ENCODE measurements at regions not wholly inside any gene's neighbourhood (a gene's known extent, or its start where the extent isn't known, plus 50 kb on each side); places are given as distances from the start of the nearest gene placed in this dataset.
"Not testable (repeated sequence)": the region's sequence is repeated elsewhere in the genome, so short reads cannot be mapped to it uniquely, and the experiment has no call there.

- H2AFZ ChIP-seq (ENCODE audit: low read depth, low read length) = no peak overlapping the region
- no peak overlapping the region for H3K4me3 ChIP-seq (ENCODE audit: low read length)
- H3K27me3 ChIP-seq (ENCODE audit: low read depth, low read length) = no peaks in the 10 kb centered on the region
- H3K79me2 ChIP-seq (ENCODE audit: low read length) = no peaks in the 10 kb centered on the region
- TF ChIP-seq EZH2phosphoT487 (IDR thresholded peaks at IDR 0.05; ENCODE audit: low read depth) (no peak), CTCF (IDR thresholded peaks at IDR 0.05; ENCODE audit: low read depth, low read length) (no peak)
- no peaks in the 10 kb centered on the region for H3K36me3 ChIP-seq (replicated peaks; ENCODE audit: low read depth, low read length)
- H3K9ac ChIP-seq (ENCODE audit: low read length) = no peak overlapping the region
- no peak overlapping the region for H3K4me2 ChIP-seq (ENCODE audit: low read length)
- no peaks in the 10 kb centered on the region for H4K20me1 ChIP-seq (ENCODE audit: insufficient read depth, low read length)
- H3K9me3 ChIP-seq (ENCODE audit: insufficient read depth, low read length) = no peaks in the 10 kb centered on the region
- H3K4me1 ChIP-seq (ENCODE audit: low read length) = no peaks in the 10 kb centered on the region
- H3K27ac ChIP-seq (ENCODE audit: low read length) = no peak overlapping the region
Measured at GRCh38 chr1:164155347-164155746, 403.6 kb upstream of the PBX1 start.

- Histone ChIP-seq H4K20me1 (ENCODE audit: insufficient read depth, low read length) (no peaks in the 10 kb centered on the region), H2AFZ (ENCODE audit: low read depth, low read length) (no peak overlapping the region), H3K4me1 (ENCODE audit: low read length) (no peaks in the 10 kb centered on the region), H3K4me3 (ENCODE audit: low read length) (no peak overlapping the region), H3K9me3 (ENCODE audit: insufficient read depth, low read length) (no peaks in the 10 kb centered on the region), H3K27ac (ENCODE audit: low read length) (no peak overlapping the region), H3K9ac (ENCODE audit: low read length) (no peak overlapping the region), H3K36me3 (replicated peaks; ENCODE audit: low read depth, low read length) (no peaks in the 10 kb centered on the region), H3K27me3 (ENCODE audit: low read depth, low read length) (no peaks in the 10 kb centered on the region), H3K4me2 (ENCODE audit: low read length) (no peak overlapping the region), H3K79me2 (ENCODE audit: low read length) (no peaks in the 10 kb centered on the region)
- TF ChIP-seq EZH2phosphoT487 (IDR thresholded peaks at IDR 0.05; ENCODE audit: low read depth) (no peak), CTCF (IDR thresholded peaks at IDR 0.05; ENCODE audit: low read depth, low read length) (no peak)
Measured at GRCh38 chr1:164163289-164163849, 395.6 kb upstream of the PBX1 start.

GRCh38 chr1:164165466-164165865, 393.5 kb upstream of the PBX1 start:
- H4K20me1 ChIP-seq (ENCODE audit: insufficient read depth, low read length) = no peaks in the 10 kb centered on the region
- no peak for TF ChIP-seq CTCF (IDR thresholded peaks at IDR 0.05; ENCODE audit: low read depth, low read length)
- TF ChIP-seq EZH2phosphoT487 (IDR thresholded peaks at IDR 0.05; ENCODE audit: low read depth) = no peak

GRCh38 chr1:164166454-164166853, 392.5 kb upstream of the PBX1 start:
- H4K20me1 ChIP-seq (ENCODE audit: insufficient read depth, low read length); H3K27ac ChIP-seq (ENCODE audit: low read length); H3K27me3 ChIP-seq (ENCODE audit: low read depth, low read length); H3K79me2 ChIP-seq (ENCODE audit: low read length); H3K9me3 ChIP-seq (ENCODE audit: insufficient read depth, low read length); H3K4me3 ChIP-seq (ENCODE audit: low read length); H3K4me1 ChIP-seq (ENCODE audit: low read length); H3K9ac ChIP-seq (ENCODE audit: low read length); H3K36me3 ChIP-seq (replicated peaks; ENCODE audit: low read depth, low read length); H2AFZ ChIP-seq (ENCODE audit: low read depth, low read length); H3K4me2 ChIP-seq (ENCODE audit: low read length): not testable (repeated sequence)

More at GRCh38 chr1:164165466-164165865, 393.5 kb upstream of the PBX1 start:
- Histone ChIP-seq H3K4me1 (ENCODE audit: low read length) (no peaks in the 10 kb centered on the region), H2AFZ (ENCODE audit: low read depth, low read length) (no peak overlapping the region), H3K27me3 (ENCODE audit: low read depth, low read length) (no peaks in the 10 kb centered on the region), H3K9ac (ENCODE audit: low read length) (no peak overlapping the region), H3K9me3 (ENCODE audit: insufficient read depth, low read length) (no peaks in the 10 kb centered on the region), H3K4me2 (ENCODE audit: low read length) (no peak overlapping the region), H3K4me3 (ENCODE audit: low read length) (no peak overlapping the region), H3K27ac (ENCODE audit: low read length) (no peak overlapping the region), H3K79me2 (ENCODE audit: low read length) (no peaks in the 10 kb centered on the region), H3K36me3 (replicated peaks; ENCODE audit: low read depth, low read length) (no peaks in the 10 kb centered on the region)
